CD4-positive, CD25-positive, alpha-beta regulatory T cell (primary cell): ENCODE measurements at regions not wholly inside any gene's neighbourhood (a gene's known extent, or its start where the extent isn't known, plus 50 kb on each side); places are given as distances from the start of the nearest gene placed in this dataset.
A peak's percentile ranks its signal among the peaks of the same experiment; 100 is the strongest.

Experiments used
- ATAC-seq, 2 donors: fragments of 150-1000 bp; cut with Tn5 transposase; one replicate each; pipeline ENCODE4 v1.10.0; 2021; ENCODE audit warnings: low read depth in 2 of 2, moderate number of reproducible peaks in 2 of 2, moderate library complexity in 1 of 2
- DNase-seq, 3 donors: peaks; one replicate each; pipeline versions ENCODE4 v3.0.0 to v3.0.0-alpha.2; 2012 to 2022; ENCODE audit warnings: mixed read lengths in 1 of 3
- H3K27ac ChIP-seq: one replicate; pipeline ENCODE4 v1.7.0; 2013; ENCODE audit warnings: mild to moderate bottlenecking, low read length; ENCODE audit not compliant: insufficient read depth, poor library complexity, severe bottlenecking
- H3K27me3 ChIP-seq: one replicate; pipeline ENCODE4 v1.7.0; 2013; ENCODE audit warnings: low read length; ENCODE audit not compliant: control insufficient read depth, insufficient read depth
- H3K36me3 ChIP-seq: one replicate; pipeline ENCODE4 v1.7.0; 2013; ENCODE audit warnings: mild to moderate bottlenecking, low read length, moderate library complexity; ENCODE audit not compliant: control insufficient read depth, insufficient read depth
- H3K4me1 ChIP-seq: 2 replicates; pipeline ENCODE4 v1.7.0; 2013; ENCODE audit warnings: mild to moderate bottlenecking, low read length; ENCODE audit not compliant: insufficient read depth, control insufficient read depth, poor library complexity, severe bottlenecking
- H3K4me3 ChIP-seq: one replicate; pipeline ENCODE4 v1.7.0; 2013; ENCODE audit warnings: low read depth, mild to moderate bottlenecking, low read length, moderate library complexity
- H3K9me3 ChIP-seq, 2 experiments: 1 replicate in 1 of 2; 2 replicates in 1 of 2; pipeline ENCODE4 v1.7.0; 2013; ENCODE audit warnings: low read length in 2 of 2, mild to moderate bottlenecking in 1 of 2, moderate library complexity in 1 of 2; ENCODE audit not compliant: control insufficient read depth in 2 of 2
- H3K27ac Mint-ChIP-seq, 3 donors: one replicate each; pipeline ENCODE4 v1.8.0; 2020 to 2022; ENCODE audit warnings: mild to moderate bottlenecking in 3 of 3, mixed read lengths in 3 of 3, moderate library complexity in 2 of 3
- H3K27me3 Mint-ChIP-seq: one replicate; pipeline ENCODE4 v1.8.0; 2022; ENCODE audit warnings: mild to moderate bottlenecking, mixed read lengths
- H3K36me3 Mint-ChIP-seq: one replicate; pipeline ENCODE4 v1.8.0; 2020; ENCODE audit warnings: mixed read lengths
- H3K4me1 Mint-ChIP-seq, 4 donors: one replicate each; pipeline ENCODE4 v1.8.0; 2020 to 2022; ENCODE audit warnings: mixed read lengths in 4 of 4, mild to moderate bottlenecking in 1 of 4
- H3K4me3 Mint-ChIP-seq, 4 donors: one replicate each; pipeline ENCODE4 v1.8.0; 2020 to 2022; ENCODE audit warnings: mild to moderate bottlenecking in 4 of 4, mixed read lengths in 4 of 4, moderate library complexity in 3 of 4
- H3K9me3 Mint-ChIP-seq, 7 donors: one replicate each; pipeline ENCODE4 v1.8.0; 2020 to 2022; ENCODE audit warnings: mixed read lengths in 7 of 7, mild to moderate bottlenecking in 3 of 7, moderate library complexity in 2 of 7

DNA sequence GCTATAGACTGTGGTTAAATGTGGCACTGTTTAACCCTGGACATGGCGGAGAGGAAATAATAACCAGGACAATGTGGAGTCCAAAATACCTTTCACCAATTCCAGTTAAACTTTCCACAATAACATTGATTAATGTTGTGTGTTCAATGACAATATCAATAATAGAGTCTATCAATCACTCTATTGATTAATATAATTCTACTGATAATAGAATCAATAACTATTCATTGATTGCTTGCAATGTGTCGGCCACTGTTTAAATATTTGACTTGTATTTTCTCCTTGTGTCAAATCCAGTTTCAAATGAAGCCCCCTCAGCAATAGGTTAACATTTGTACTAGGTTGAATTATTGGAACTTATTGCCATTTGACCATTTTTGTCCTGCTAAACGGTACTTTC lies 187.0 kb downstream of the PTPN20 start:
- Mint-ChIP-seq H3K4me3 (no peak overlapping the region), H3K27ac (no peak overlapping the region), H3K27me3 (no peaks in the 10 kb centered on the region), H3K9me3 (no peaks in the 10 kb centered on the region), H3K36me3 (no peaks in the 10 kb centered on the region), H3K4me1 (no peaks in the 10 kb centered on the region)
- Histone ChIP-seq H3K4me3 (no peak overlapping the region), H3K27ac (no peak overlapping the region), H3K27me3 (no peaks in the 10 kb centered on the region), H3K4me1 (no peaks in the 10 kb centered on the region), H3K36me3 (no peaks in the 10 kb centered on the region), H3K9me3 (no peaks in the 10 kb centered on the region)
- ATAC-seq (no peak), DNase-seq (no peak)

DNA sequence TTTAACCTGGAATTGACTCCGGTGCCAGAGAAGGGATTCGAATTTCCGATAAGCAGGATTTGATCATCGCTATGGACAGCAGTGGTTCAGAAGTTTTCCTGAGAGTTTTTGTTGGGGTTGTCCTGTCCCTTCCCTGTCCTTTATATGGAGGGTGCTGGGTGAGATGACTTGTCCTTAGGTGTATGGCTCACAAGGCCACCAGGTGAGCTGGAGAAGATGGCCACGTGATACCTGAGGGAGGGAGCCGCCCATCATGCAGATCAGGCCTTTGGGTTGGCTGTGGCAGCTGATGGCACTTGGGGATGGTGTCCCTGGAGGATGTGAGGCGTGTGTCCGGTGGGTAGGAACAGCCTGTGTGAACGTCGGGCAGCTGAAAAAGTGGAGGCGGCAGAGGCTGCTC lies 187.7 kb downstream of the PTPN20 start:
- no peaks in the 10 kb centered on the region for H3K9me3 ChIP-seq
- no peaks in the 10 kb centered on the region for H3K27me3 Mint-ChIP-seq
- no peak overlapping the region for H3K27ac ChIP-seq
- no peaks in the 10 kb centered on the region for H3K27me3 ChIP-seq
- H3K9me3 Mint-ChIP-seq: no peaks in the 10 kb centered on the region
- H3K4me1 Mint-ChIP-seq: no peaks in the 10 kb centered on the region
- no peak overlapping the region for H3K27ac Mint-ChIP-seq
- no peaks in the 10 kb centered on the region for H3K36me3 Mint-ChIP-seq
- H3K36me3 ChIP-seq: no peaks in the 10 kb centered on the region
- H3K4me3 Mint-ChIP-seq: no peak overlapping the region
- H3K4me3 ChIP-seq: no peak overlapping the region
- ATAC-seq (no peak), DNase-seq (no peak)
- H3K4me1 ChIP-seq: no peaks in the 10 kb centered on the region

DNA sequence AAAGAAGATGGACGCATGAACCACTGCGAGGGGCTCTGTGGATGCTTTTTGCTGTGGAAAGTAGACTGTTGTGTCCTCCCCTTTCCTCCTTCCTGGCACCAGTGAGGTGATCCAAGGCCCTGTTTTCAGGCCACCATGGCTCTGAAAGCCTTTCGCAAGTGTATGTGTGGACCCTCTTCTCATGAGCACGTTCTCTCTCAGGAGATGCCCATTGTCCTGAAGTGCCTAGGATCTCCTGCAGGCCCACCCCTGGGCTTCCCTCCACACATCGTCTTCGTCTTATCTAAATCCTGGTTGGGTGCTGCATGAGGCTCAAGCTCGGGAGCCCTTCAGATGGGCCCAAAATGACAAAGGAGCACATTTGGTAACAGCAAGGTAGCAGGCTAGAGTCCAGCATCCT lies 188.2 kb downstream of the PTPN20 start:
- H3K27me3 Mint-ChIP-seq: no peaks in the 10 kb centered on the region
- DNase-seq (no peak), ATAC-seq (no peak)
- no peak overlapping the region for H3K27ac Mint-ChIP-seq
- H3K9me3 Mint-ChIP-seq: no peaks in the 10 kb centered on the region
- no peak overlapping the region for H3K4me3 ChIP-seq
- no peak overlapping the region for H3K4me3 Mint-ChIP-seq
- H3K36me3 ChIP-seq: no peaks in the 10 kb centered on the region
- H3K4me1 ChIP-seq: no peaks in the 10 kb centered on the region
- no peak overlapping the region for H3K27ac ChIP-seq
- no peaks in the 10 kb centered on the region for H3K9me3 ChIP-seq
- no peaks in the 10 kb centered on the region for H3K36me3 Mint-ChIP-seq
- no peaks in the 10 kb centered on the region for H3K4me1 Mint-ChIP-seq
- no peaks in the 10 kb centered on the region for H3K27me3 ChIP-seq

DNA sequence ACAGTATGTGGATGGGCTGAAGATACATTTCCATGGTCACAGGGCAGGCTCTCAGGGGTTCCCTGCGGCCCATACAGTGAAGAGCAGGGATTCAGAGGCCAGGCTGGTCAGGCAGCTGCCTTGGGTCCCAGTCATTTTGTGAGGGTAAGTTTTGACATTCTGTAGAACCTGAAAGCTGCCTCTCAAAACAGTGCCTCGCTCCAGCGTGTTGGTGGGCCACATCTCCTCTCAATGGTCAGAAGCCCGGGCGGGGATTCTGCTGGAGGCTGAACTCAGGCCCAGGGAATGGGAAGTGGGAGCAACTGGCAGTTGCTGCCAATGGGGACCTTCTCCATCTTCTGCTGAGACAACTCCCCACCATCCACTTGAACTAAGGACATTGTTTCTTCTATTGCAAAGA lies 190.0 kb downstream of the PTPN20 start:
- no peaks in the 10 kb centered on the region for H3K27me3 ChIP-seq
- no peaks in the 10 kb centered on the region for H3K9me3 ChIP-seq
- no peaks in the 10 kb centered on the region for H3K27me3 Mint-ChIP-seq
- H3K4me3 ChIP-seq: no peak overlapping the region
- no peaks in the 10 kb centered on the region for H3K9me3 Mint-ChIP-seq
- H3K27ac Mint-ChIP-seq: no peak overlapping the region
- no peak overlapping the region for H3K4me3 Mint-ChIP-seq
- no peaks in the 10 kb centered on the region for H3K4me1 Mint-ChIP-seq
- DNase-seq: no peak
- no peaks in the 10 kb centered on the region for H3K36me3 Mint-ChIP-seq
- ATAC-seq: no peak
- no peaks in the 10 kb centered on the region for H3K36me3 ChIP-seq
- H3K27ac ChIP-seq: no peak overlapping the region
- no peaks in the 10 kb centered on the region for H3K4me1 ChIP-seq

DNA sequence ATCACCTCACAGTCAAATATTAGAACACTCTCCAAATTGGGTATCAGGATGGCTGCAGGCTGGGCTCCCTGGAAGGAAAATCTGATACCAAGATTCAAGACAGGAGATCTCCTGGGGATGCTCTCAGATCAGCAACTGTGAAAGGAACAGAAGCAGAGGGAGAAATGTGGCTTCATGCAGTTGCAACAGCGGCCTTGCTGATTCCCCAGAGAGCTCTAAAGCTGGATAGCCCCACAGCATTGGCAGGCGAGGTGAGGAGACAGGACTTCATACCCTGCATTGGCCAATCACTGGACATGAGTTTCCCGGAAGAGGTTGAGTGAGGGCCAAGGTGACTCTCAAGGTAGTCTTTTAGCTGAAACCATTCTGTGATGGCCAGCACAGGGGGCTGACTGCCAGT lies 190.6 kb downstream of the PTPN20 start:
- Histone ChIP-seq H3K4me1 (no peaks in the 10 kb centered on the region), H3K36me3 (no peaks in the 10 kb centered on the region), H3K9me3 (no peaks in the 10 kb centered on the region), H3K27me3 (no peaks in the 10 kb centered on the region), H3K27ac (no peak overlapping the region), H3K4me3 (no peak overlapping the region)
- H3K27me3 Mint-ChIP-seq: no peaks in the 10 kb centered on the region
- H3K4me3 Mint-ChIP-seq: no peak overlapping the region
- no peaks in the 10 kb centered on the region for H3K4me1 Mint-ChIP-seq
- H3K27ac Mint-ChIP-seq: no peak overlapping the region
- no peak for DNase-seq
- no peak for ATAC-seq
- no peaks in the 10 kb centered on the region for H3K9me3 Mint-ChIP-seq
- H3K36me3 Mint-ChIP-seq: no peaks in the 10 kb centered on the region

DNA sequence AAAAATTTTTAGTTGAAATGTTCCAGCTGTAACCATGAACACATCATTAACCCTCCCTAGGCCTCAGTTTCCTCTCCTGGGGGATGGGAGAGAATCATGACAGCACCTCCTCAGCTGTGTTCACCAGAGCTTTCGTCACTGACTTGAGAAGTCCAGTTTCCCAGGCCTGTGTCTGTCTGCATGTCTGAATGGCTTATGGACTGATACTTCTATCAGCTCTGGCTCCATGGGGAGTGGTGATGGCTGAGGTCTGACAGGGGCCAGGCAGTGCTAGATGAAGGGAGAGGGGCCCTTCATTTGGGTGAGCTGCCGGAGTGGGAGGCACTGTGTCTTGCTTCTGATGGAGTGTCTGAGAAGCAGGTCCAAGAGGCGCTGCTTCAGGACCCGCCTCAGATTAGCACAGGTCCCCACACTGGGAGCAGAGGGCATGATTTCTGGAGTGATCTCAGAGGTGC lies 192.9 kb downstream of the PTPN20 start:
- Histone ChIP-seq H3K9me3 (no peaks in the 10 kb centered on the region), H3K4me1 (no peaks in the 10 kb centered on the region), H3K36me3 (no peaks in the 10 kb centered on the region), H3K27ac (no peak overlapping the region), H3K27me3 (no peaks in the 10 kb centered on the region), H3K4me3 (no peak overlapping the region)
- Mint-ChIP-seq H3K36me3 (no peaks in the 10 kb centered on the region), H3K27ac (no peak overlapping the region), H3K4me1 (no peaks in the 10 kb centered on the region), H3K9me3 (no peaks in the 10 kb centered on the region), H3K4me3 (no peak overlapping the region), H3K27me3 (no peaks in the 10 kb centered on the region)
- DNase-seq (no peak), ATAC-seq (no peak)

DNA sequence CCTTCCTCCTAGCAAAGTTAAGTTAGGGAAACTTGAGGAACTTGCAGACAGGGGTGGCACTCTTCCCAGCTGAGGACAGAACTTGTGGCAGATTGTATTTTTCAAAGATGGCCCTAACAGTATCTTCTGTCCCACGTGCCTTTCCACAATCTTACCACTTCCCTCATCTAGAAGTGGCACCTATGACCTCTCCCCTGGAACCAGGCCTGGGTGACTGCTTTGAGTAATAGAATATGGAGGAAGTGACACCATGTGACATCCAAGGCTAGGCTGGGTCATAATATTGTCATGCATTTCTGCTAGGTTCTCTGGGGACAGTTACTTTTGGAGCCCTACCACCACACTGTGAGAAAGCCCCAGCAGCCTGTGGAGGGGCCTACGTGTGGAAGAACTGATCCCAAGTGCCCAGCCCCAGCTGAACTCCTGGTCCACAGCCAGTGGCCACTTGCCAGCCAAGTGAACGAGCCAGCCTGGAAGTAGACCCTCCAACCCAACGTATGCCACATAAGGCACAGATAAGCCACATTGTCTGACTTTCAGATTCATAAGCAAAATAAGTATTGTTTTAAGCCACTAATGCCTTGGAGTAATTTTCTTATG lies 193.7 kb downstream of the PTPN20 start:
- DNase-seq (no peak), ATAC-seq (peak in 1 of 2 donors; percentile 30)
- Histone ChIP-seq H3K27me3 (no peaks in the 10 kb centered on the region), H3K4me3 (no peak overlapping the region), H3K4me1 (no peaks in the 10 kb centered on the region), H3K9me3 (no peaks in the 10 kb centered on the region), H3K27ac (no peak overlapping the region), H3K36me3 (no peaks in the 10 kb centered on the region)
- no peaks in the 10 kb centered on the region for H3K27me3 Mint-ChIP-seq
- no peaks in the 10 kb centered on the region for H3K36me3 Mint-ChIP-seq
- H3K4me1 Mint-ChIP-seq: no peaks in the 10 kb centered on the region
- H3K9me3 Mint-ChIP-seq: no peaks in the 10 kb centered on the region
- H3K4me3 Mint-ChIP-seq: no peak overlapping the region
- no peak overlapping the region for H3K27ac Mint-ChIP-seq

DNA sequence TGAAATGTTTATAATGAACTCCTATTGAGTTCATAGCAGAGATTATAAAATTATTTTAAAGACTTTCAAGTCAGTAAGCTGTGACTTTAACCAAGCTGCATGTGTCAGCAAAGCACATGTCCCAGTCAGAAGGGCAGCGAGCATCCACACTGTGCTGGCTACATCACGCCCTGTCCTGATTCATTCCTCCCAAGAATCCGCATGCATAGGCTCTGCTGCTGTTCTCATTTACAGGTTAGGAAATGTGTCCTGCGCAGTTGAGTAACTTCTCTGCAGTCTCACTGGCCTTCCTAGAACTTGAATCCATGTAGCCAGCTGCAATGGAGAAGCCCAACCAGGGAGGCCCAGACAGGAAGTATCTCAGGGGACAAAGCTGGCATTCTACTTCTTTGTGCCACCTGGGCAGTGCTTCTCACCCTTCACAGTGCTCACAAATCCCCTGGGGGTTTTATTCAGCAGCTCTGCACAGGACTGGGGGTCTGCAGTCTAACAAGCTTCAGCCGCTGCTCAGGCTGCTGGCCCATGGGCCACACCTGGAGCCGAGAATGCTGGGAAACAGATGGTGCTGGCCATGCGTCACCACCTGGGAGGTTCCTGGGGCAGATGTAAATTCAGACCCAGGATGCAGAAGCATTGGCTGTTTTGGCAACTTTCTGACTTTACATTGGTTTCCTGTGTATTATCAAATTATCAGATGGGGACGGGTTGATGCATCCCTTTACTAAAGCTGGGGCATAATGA lies 192.8 kb upstream of the GDF10 start:
- H3K4me3 ChIP-seq: no peak overlapping the region
- ATAC-seq: no peak
- no peaks in the 10 kb centered on the region for H3K9me3 Mint-ChIP-seq
- H3K4me1 ChIP-seq: no peaks in the 10 kb centered on the region
- H3K27me3 ChIP-seq: no peaks in the 10 kb centered on the region
- H3K36me3 ChIP-seq: no peaks in the 10 kb centered on the region
- DNase-seq: no peak
- no peak overlapping the region for H3K4me3 Mint-ChIP-seq
- no peak overlapping the region for H3K27ac ChIP-seq
- H3K27me3 Mint-ChIP-seq: no peaks in the 10 kb centered on the region
- H3K4me1 Mint-ChIP-seq: peaks cover 0 to 4% (median 0%) of the 10 kb centered on the region in 4 donors
- H3K36me3 Mint-ChIP-seq: no peaks in the 10 kb centered on the region
- no peaks in the 10 kb centered on the region for H3K9me3 ChIP-seq
- no peak overlapping the region for H3K27ac Mint-ChIP-seq
